A549 (cell line): ENCODE measurements at regions not wholly inside any gene's neighbourhood (a gene's known extent, or its start where the extent isn't known, plus 50 kb on each side); places are given as distances from the start of the nearest gene placed in this dataset.
"Not testable (repeated sequence)": the region's sequence is repeated elsewhere in the genome, so short reads cannot be mapped to it uniquely, and the experiment has no call there.

Experiments
- CHD2 ChIP-seq: fragments of 150-350 bp; IDR thresholded peaks from 2 replicates; pipeline ENCODE4 v1.6.1; 2014; ENCODE audit warnings: low read length; ENCODE audit not compliant: partially characterized antibody
- EHMT2 ChIP-seq: fragments of 200-600 bp; sonication (generic); IDR thresholded peaks from 2 replicates; pipeline ENCODE4 v1.6.1; 2016; ENCODE audit warnings: antibody characterized with exemption, low read depth, mild to moderate bottlenecking, moderate library complexity
- KDM1A ChIP-seq: fragments of 200-600 bp; sonication (generic); IDR thresholded peaks from 2 replicates; pipeline ENCODE4 v1.6.1; 2016; ENCODE audit warnings: low read depth, mild to moderate bottlenecking
- NR3C1 ChIP-seq: fragments of >200 bp; sonication (Bioruptor Twin); formaldehyde crosslinking; IDR thresholded peaks from 3 replicates; pipeline ENCODE4 v1.6.1; 2017
- PHF8 ChIP-seq: fragments of 200-600 bp; sonication (generic); IDR thresholded peaks from 2 replicates; pipeline ENCODE4 v1.6.1; 2016; ENCODE audit warnings: low read depth, mild to moderate bottlenecking, antibody characterized with exemption, moderate library complexity, borderline replicate concordance
- TF ChIP-seq, protein P1 (sequence below): fragments of >200 bp; sonication (Bioruptor Twin); formaldehyde crosslinking; IDR thresholded peaks from 3 replicates; pipeline ENCODE4 v1.5.1; 2016

DNA sequence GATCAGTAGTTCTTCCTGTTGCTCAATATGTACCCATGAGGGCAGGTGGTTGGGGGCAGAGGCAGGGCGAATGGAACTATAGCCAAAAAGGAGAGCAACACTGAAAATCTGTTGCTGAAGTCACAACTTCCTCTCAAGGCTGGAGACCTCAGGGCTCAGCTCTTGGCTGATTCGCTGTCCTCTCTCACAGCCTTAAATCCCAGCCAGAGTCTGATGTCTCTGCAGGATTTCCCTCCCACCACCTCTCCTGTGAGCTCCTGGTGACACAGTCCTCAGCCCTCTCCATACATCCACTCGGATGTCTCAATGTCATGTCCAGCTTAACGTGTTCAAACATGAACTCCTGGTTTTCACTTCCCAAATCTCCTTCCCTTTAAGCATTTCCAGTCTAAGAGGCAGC is 218.7 kb upstream of the FAM240B start:
- not testable (repeated sequence) for TF ChIP-seq EHMT2, CHD2, KDM1A, NR3C1, PHF8
- TF ChIP-seq, protein P1, sequence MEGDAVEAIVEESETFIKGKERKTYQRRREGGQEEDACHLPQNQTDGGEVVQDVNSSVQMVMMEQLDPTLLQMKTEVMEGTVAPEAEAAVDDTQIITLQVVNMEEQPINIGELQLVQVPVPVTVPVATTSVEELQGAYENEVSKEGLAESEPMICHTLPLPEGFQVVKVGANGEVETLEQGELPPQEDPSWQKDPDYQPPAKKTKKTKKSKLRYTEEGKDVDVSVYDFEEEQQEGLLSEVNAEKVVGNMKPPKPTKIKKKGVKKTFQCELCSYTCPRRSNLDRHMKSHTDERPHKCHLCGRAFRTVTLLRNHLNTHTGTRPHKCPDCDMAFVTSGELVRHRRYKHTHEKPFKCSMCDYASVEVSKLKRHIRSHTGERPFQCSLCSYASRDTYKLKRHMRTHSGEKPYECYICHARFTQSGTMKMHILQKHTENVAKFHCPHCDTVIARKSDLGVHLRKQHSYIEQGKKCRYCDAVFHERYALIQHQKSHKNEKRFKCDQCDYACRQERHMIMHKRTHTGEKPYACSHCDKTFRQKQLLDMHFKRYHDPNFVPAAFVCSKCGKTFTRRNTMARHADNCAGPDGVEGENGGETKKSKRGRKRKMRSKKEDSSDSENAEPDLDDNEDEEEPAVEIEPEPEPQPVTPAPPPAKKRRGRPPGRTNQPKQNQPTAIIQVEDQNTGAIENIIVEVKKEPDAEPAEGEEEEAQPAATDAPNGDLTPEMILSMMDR, result not testable (repeated sequence)
